GM12892 (cell line): ENCODE measurements at regions not wholly inside any gene's neighbourhood (a gene's known extent, or its start where the extent isn't known, plus 50 kb on each side); places are given as distances from the start of the nearest gene placed in this dataset.

Source experiments
- DNase-seq: peaks from one replicate; pipeline ENCODE4 v3.0.0; 2011; ENCODE audit not compliant: insufficient read length
- FAIRE-seq: peaks from 2 replicates; lab custom pipeline; 2011; peaks lifted over from hg19 to GRCh38; lab: Jason Lieb, UNC
- POLR2A ChIP-seq: IDR thresholded peaks from 2 replicates; pipeline ENCODE4 v1.6.1; 2011; ENCODE audit warnings: low read depth, low read length, control low read depth
- POLR2AphosphoS5 ChIP-seq: IDR thresholded peaks from 2 replicates; pipeline ENCODE4 v1.6.1; 2011; ENCODE audit warnings: low read depth, low read length, control low read depth
- TAF1 ChIP-seq: IDR thresholded peaks from 2 replicates; pipeline ENCODE4 v1.6.1; 2011; ENCODE audit warnings: low read depth, mild to moderate bottlenecking, control low read depth, low read length, borderline replicate concordance

GRCh38 chr9:129405089-129405826 lies 215.6 kb downstream of the C9orf50 start:
- FAIRE-seq = no peak
- TF ChIP-seq TAF1 = no peak
- DNase-seq = no peak

GRCh38 chr9:129404621-129405020 lies 216.3 kb downstream of the C9orf50 start:
- DNase-seq = no peak
- no peak for TF ChIP-seq POLR2A
- TF ChIP-seq TAF1 = no peak
- TF ChIP-seq POLR2AphosphoS5 = no peak
- no peak for FAIRE-seq

GRCh38 chr9:129403779-129404620 lies 216.9 kb downstream of the C9orf50 start:
- DNase-seq (no peak), FAIRE-seq (no peak)
- TF ChIP-seq TAF1 (no peak), POLR2AphosphoS5 (no peak), POLR2A (no peak)

GRCh38 chr9:129402931-129403778 lies 217.7 kb downstream of the C9orf50 start:
- DNase-seq (no peak), FAIRE-seq (no peak)
- no peak for TF ChIP-seq POLR2A
- TF ChIP-seq POLR2AphosphoS5 = no peak
- no peak for TF ChIP-seq TAF1

- DNase-seq (no peak), FAIRE-seq (no peak)
- TF ChIP-seq POLR2AphosphoS5 (no peak), TAF1 (no peak), POLR2A (no peak)
Observed at GRCh38 chr9:129402371-129402739, 218.5 kb downstream of the C9orf50 start.

- no peak for TF ChIP-seq POLR2AphosphoS5
- TF ChIP-seq TAF1 = no peak
- no peak for DNase-seq
- no peak for FAIRE-seq
Observed at GRCh38 chr9:129401623-129402370, 219.1 kb downstream of the C9orf50 start.

- no peak for FAIRE-seq
- TF ChIP-seq POLR2AphosphoS5 (no peak), POLR2A (no peak), TAF1 (no peak)
- no peak for DNase-seq
Observed at GRCh38 chr9:129400971-129401622, 219.8 kb downstream of the C9orf50 start.

- FAIRE-seq = no peak
- no peak for TF ChIP-seq POLR2A
- TF ChIP-seq POLR2AphosphoS5 = no peak
- no peak for TF ChIP-seq TAF1
- no peak for DNase-seq
Observed at GRCh38 chr9:129400001-129400970, 220.6 kb downstream of the C9orf50 start.

- FAIRE-seq = no peak
- DNase-seq = no peak
- TF ChIP-seq POLR2A (no peak), TAF1 (no peak), POLR2AphosphoS5 (no peak)
Observed at GRCh38 chr9:129399634-129399990, 221.3 kb downstream of the C9orf50 start.
